K562 (cell line): ENCODE measurements at regions not wholly inside any gene's neighbourhood (a gene's known extent, or its start where the extent isn't known, plus 50 kb on each side); places are given as distances from the start of the nearest gene placed in this dataset.

Experiments
- ATAC-seq: fragments of 200-7000 bp; cut with Tn5 transposase; 3 replicates; pipeline ENCODE4 v1.9.1; 2020; ENCODE audit warnings: moderate library complexity
- BruUV-seq: library from RNA; stranded (reverse); fragments of 400-500 nt; replicated peaks from 2 replicates; lab custom pipeline; 2021; lab: Mats Ljungman, UMichigan
- CTCF ChIA-PET: fragments of 300-600 bp; formaldehyde crosslinking; extraction: SDS; loops from one replicate; lab custom pipeline; 2021; ENCODE audit warnings: low intra/inter-chr PET ratio; lab: Yijun Ruan, JAX
- POLR2A ChIA-PET: fragments of 300-600, 350-650 bp; sonication (Branson Sonifier 250); formaldehyde crosslinking; extraction: SDS; loops from one replicate; lab custom pipeline; 2021; ENCODE audit warnings: antibody characterized with exemption, inconsistent platforms; lab: Yijun Ruan, JAX
- DNase-seq, 4 experiments: peaks; one replicate each; pipeline versions ENCODE4 v3.0.0 to v3.0.0-alpha.2; 2011 to 2018; ENCODE audit warnings: low spot score in 3 of 4, mixed read lengths in 3 of 4; ENCODE audit errors: extremely low read depth in 1 of 4
- FAIRE-seq: peaks from 2 replicates; lab custom pipeline; 2011; peaks lifted over from hg19 to GRCh38; lab: Jason Lieb, UNC
- H2AFZ ChIP-seq: 2 replicates; pipeline ENCODE4 v1.6.0; 2011; ENCODE audit warnings: low read depth, low read length, control low read depth, inconsistent platforms
- H3K27ac ChIP-seq: fragments of 200-600 bp; 3 replicates; pipeline ENCODE4 v1.8.0; 2011; ENCODE audit warnings: low read depth, mild to moderate bottlenecking, control low read depth, inconsistent platforms, low read length, moderate library complexity, mixed read lengths; ENCODE audit errors: extremely low read depth
- H3K27me3 ChIP-seq, 2 experiments: fragments of 300-600 bp in 1 of 2; 2 replicates in 1 of 2; 3 replicates in 1 of 2; pipeline versions ENCODE4 v1.6.0 to v1.8.0; 2011; ENCODE audit warnings: inconsistent platforms in 2 of 2, low read length in 2 of 2, mild to moderate bottlenecking in 1 of 2, mixed read lengths in 1 of 2, moderate library complexity in 1 of 2; ENCODE audit not compliant: control insufficient read depth in 2 of 2, insufficient read depth in 2 of 2
- H3K36me3 ChIP-seq: fragments of 300-600 bp; 3 replicates; pipeline ENCODE4 v1.8.0; 2011; ENCODE audit warnings: mild to moderate bottlenecking, low read length, inconsistent platforms; ENCODE audit not compliant: control insufficient read depth, insufficient read depth
- H3K4me1 ChIP-seq, 2 experiments: fragments of 200-600 bp in 1 of 2; replicated peaks in 1 of 2; 2 replicates in 1 of 2; 3 replicates in 1 of 2; pipeline versions ENCODE4 v1.5.1 to v1.8.0; 2011; ENCODE audit warnings: inconsistent platforms in 2 of 2, low read length in 2 of 2, mild to moderate bottlenecking in 1 of 2, mixed read lengths in 1 of 2, moderate library complexity in 1 of 2; ENCODE audit not compliant: control insufficient read depth in 2 of 2, insufficient read depth in 2 of 2
- H3K4me2 ChIP-seq: 2 replicates; pipeline ENCODE4 v1.6.1; 2011; ENCODE audit warnings: low read length, control low read depth, inconsistent platforms, mixed read lengths; ENCODE audit not compliant: insufficient read depth
- H3K4me3 ChIP-seq: fragments of 200-600 bp; sonication (generic), shearing (Covaris generic); 2 replicates; pipeline ENCODE4 v1.5.1; 2016; ENCODE audit warnings: control low read depth, inconsistent platforms
- H3K79me2 ChIP-seq: fragments of 200-600 bp; 3 replicates; pipeline ENCODE4 v1.8.0; 2011; ENCODE audit warnings: low read length, inconsistent platforms; ENCODE audit not compliant: control insufficient read depth, insufficient read depth
- H3K9ac ChIP-seq, 2 experiments: 2 replicates each; pipeline versions ENCODE4 v1.6.0 to v1.6.1; 2011; ENCODE audit warnings: low read depth in 2 of 2, low read length in 2 of 2, control low read depth in 1 of 2, inconsistent platforms in 1 of 2, mild to moderate bottlenecking in 1 of 2, mixed read lengths in 1 of 2; ENCODE audit not compliant: insufficient read depth in 1 of 2
- H3K9me1 ChIP-seq: one replicate; pipeline ENCODE4 v1.6.0; 2011; ENCODE audit warnings: inconsistent platforms, mild to moderate bottlenecking, low read length, moderate library complexity; ENCODE audit not compliant: control insufficient read depth, insufficient read depth
- H3K9me3 ChIP-seq: replicated peaks from 2 replicates; pipeline ENCODE4 v1.5.1; 2011; ENCODE audit warnings: low read depth, low read length, inconsistent platforms; ENCODE audit not compliant: control insufficient read depth, insufficient read depth
- H4K20me1 ChIP-seq: replicated peaks from 2 replicates; pipeline ENCODE4 v1.6.1; 2011; ENCODE audit warnings: low read length, inconsistent platforms, mixed read lengths; ENCODE audit not compliant: control insufficient read depth, insufficient read depth
- BMI1 ChIP-seq: fragments of 150-350 bp; IDR thresholded peaks from 2 replicates; pipeline ENCODE4 v1.6.1; 2014; ENCODE audit warnings: low read length
- ID3 ChIP-seq, 2 experiments: fragments of 250-450 bp in 1 of 2; fragments of 450-650 bp in 1 of 2; sonication (Bioruptor Pico) in 1 of 2; IDR thresholded peaks; 2 replicates each; pipeline versions ENCODE4 v1.6.1 to v1.8.0; 2016 to 2021; ENCODE audit warnings: mild to moderate bottlenecking in 2 of 2, moderate library complexity in 2 of 2, missing compliant biosample characterization in 1 of 2, missing genetic modification characterization in 1 of 2
- KLF1 ChIP-seq: fragments of 450-650 bp; IDR thresholded peaks from 2 replicates; pipeline ENCODE4 v1.6.1; 2016; ENCODE audit warnings: missing genetic modification characterization, missing compliant biosample characterization
- NFXL1 ChIP-seq: fragments of 450-650 bp; formaldehyde crosslinking; IDR thresholded peaks from 2 replicates; pipeline ENCODE4 v1.4.0; 2021; ENCODE audit warnings: mild to moderate bottlenecking
- NR0B1 ChIP-seq: fragments of 450-650 bp; IDR thresholded peaks from one replicate; pipeline ENCODE4 v1.6.1; 2018; ENCODE audit warnings: mild to moderate bottlenecking, moderate library complexity; ENCODE audit not compliant: partially characterized antibody
- NR2F6 ChIP-seq: fragments of 450-650 bp; formaldehyde crosslinking; IDR thresholded peaks from 2 replicates; pipeline ENCODE4 v1.4.0; 2020; ENCODE audit warnings: mild to moderate bottlenecking
- POLR2B ChIP-seq: fragments of 450-650 bp; IDR thresholded peaks from 2 replicates; pipeline ENCODE4 v1.6.1; 2018; ENCODE audit warnings: low read depth; ENCODE audit not compliant: partially characterized antibody
- TAL1 ChIP-seq: fragments of 450-650 bp; IDR thresholded peaks from 2 replicates; pipeline ENCODE4 v1.6.1; 2016; ENCODE audit warnings: mild to moderate bottlenecking
- TARDBP ChIP-seq: fragments of 450-650 bp; IDR thresholded peaks from 2 replicates; pipeline ENCODE4 v1.6.1; 2016
- TFE3 ChIP-seq: fragments of 450-650 bp; formaldehyde crosslinking; IDR thresholded peaks from 2 replicates; pipeline ENCODE4 v1.4.0; 2020; ENCODE audit warnings: mild to moderate bottlenecking, mixed read lengths
- TRIM25 ChIP-seq: fragments of 450-650 bp; IDR thresholded peaks from 2 replicates; pipeline ENCODE4 v1.7.0; 2016; ENCODE audit warnings: borderline replicate concordance
- ZC3H8 ChIP-seq: fragments of 450-650 bp; IDR thresholded peaks from 2 replicates; pipeline ENCODE4 v1.6.1; 2017
- ZNF224 ChIP-seq: sonication (generic); formaldehyde crosslinking; IDR thresholded peaks from 2 replicates; pipeline ENCODE4 v1.8.0; 2022; ENCODE audit warnings: mild to moderate bottlenecking, missing genetic modification reagents
- ZNF24 ChIP-seq: fragments of 450-650 bp; IDR thresholded peaks from 2 replicates; pipeline ENCODE4 v1.6.1; 2016
- ZNF277 ChIP-seq: fragments of 250-450 bp; sonication (Bioruptor Pico); IDR thresholded peaks from 2 replicates; pipeline ENCODE4 v1.8.0; 2022; ENCODE audit warnings: inconsistent platforms, mild to moderate bottlenecking, moderate library complexity, borderline replicate concordance
- WGBS: fragments of 100-300 bp; shearing (Covaris generic); methylation state at CpG from one replicate; pipeline ENCODE4 v1.1.6; 2016; ENCODE audit warnings: low coverage, mixed read lengths; ENCODE audit not compliant: insufficient coverage; ENCODE audit errors: missing lambda C conversion rate; 5-methylcytosine and 5-hydroxymethylcytosine counted together
- in situ Hi-C: fragments of 300-500 bp; cut with MboI; formaldehyde crosslinking; loops from 4 replicates; pipeline ENCODE4 v1.15.0; 2018; ENCODE audit warnings: inconsistent platforms, mixed read lengths
- intact Hi-C: fragments of 100-400 bp; cut with micrococcal nuclease; formaldehyde crosslinking; loops from 2 replicates; pipeline ENCODE4 v1.14.2; 2022
- TF ChIP-seq, protein P1 (sequence below): fragments of 450-650 bp; IDR thresholded peaks from 2 replicates; pipeline ENCODE4 v1.6.1; 2017; ENCODE audit warnings: antibody characterized with exemption

GRCh38 chr9:119758990-119759389, 389.8 kb upstream of the BRINP1 start:
- CTCF ChIA-PET: no interaction called here
- Histone ChIP-seq H3K36me3 (no peaks in the 10 kb centered on the region), H3K4me3 (no peak overlapping the region), H3K9me3 (no peaks in the 10 kb centered on the region; the same call in 1 of the 2 replicates), H3K4me2 (no peak overlapping the region), H3K4me1 (no peaks in the 10 kb centered on the region), H2AFZ (no peak overlapping the region), H4K20me1 (no peaks in the 10 kb centered on the region), H3K27ac (no peak overlapping the region), H3K9me1 (no peaks in the 10 kb centered on the region), H3K9ac (no peak overlapping the region), H3K27me3 (no peaks in the 10 kb centered on the region), H3K79me2 (no peaks in the 10 kb centered on the region)
- 3% methylated on average over 5 of the region's 5 CpGs for WGBS
- FAIRE-seq: no peak
- ATAC-seq: no peak
- POLR2A ChIA-PET: no interaction called here
- no TSS peak for BruUV-seq
- in situ Hi-C loops (no loop called here), intact Hi-C loops (no loop called here)
- no peak for DNase-seq
- TF ChIP-seq ZNF224 (CRISPR knock-in tag): no peak
- TF ChIP-seq ZC3H8: no peak
- no peak for TF ChIP-seq NFXL1 (CRISPR knock-in tag)
- TF ChIP-seq, protein P1, sequence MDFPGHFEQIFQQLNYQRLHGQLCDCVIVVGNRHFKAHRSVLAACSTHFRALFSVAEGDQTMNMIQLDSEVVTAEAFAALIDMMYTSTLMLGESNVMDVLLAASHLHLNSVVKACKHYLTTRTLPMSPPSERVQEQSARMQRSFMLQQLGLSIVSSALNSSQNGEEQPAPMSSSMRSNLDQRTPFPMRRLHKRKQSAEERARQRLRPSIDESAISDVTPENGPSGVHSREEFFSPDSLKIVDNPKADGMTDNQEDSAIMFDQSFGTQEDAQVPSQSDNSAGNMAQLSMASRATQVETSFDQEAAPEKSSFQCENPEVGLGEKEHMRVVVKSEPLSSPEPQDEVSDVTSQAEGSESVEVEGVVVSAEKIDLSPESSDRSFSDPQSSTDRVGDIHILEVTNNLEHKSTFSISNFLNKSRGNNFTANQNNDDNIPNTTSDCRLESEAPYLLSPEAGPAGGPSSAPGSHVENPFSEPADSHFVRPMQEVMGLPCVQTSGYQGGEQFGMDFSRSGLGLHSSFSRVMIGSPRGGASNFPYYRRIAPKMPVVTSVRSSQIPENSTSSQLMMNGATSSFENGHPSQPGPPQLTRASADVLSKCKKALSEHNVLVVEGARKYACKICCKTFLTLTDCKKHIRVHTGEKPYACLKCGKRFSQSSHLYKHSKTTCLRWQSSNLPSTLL: no peak
- TF ChIP-seq NR2F6 (CRISPR knock-in tag): no peak
- no peak for TF ChIP-seq POLR2B
- TF ChIP-seq ZNF277 (CRISPR knock-in tag): no peak
- TF ChIP-seq BMI1: no peak
- no peak for TF ChIP-seq ZNF24
- no peak for TF ChIP-seq NR0B1
- TF ChIP-seq KLF1 (tag): no peak
- TF ChIP-seq TFE3 (CRISPR knock-in tag): no peak
- no peak for TF ChIP-seq TARDBP
- no peak for TF ChIP-seq ID3 (CRISPR knock-in tag; IDR thresholded peaks at IDR 0.05)
- TF ChIP-seq ID3 (tag; IDR thresholded peaks at IDR 0.05): no peak
- TF ChIP-seq TRIM25: no peak
- no peak for TF ChIP-seq TAL1
